HG02885 (cell line): ENCODE measurements at regions not wholly inside any gene's neighbourhood (a gene's known extent, or its start where the extent isn't known, plus 50 kb on each side); places are given as distances from the start of the nearest gene placed in this dataset.
"Not testable (repeated sequence)": the region's sequence is repeated elsewhere in the genome, so short reads cannot be mapped to it uniquely, and the experiment has no call there.

Experiments used
- ATAC-seq: cut with Tn5 transposase; IDR thresholded peaks from one replicate; pipeline ENCODE4 v1.9.1; 2021; ENCODE audit warnings: mild to moderate bottlenecking; ENCODE audit not compliant: unreplicated experiment, poor library complexity

GRCh38 chr12:78269620-78270019 lies 438.9 kb downstream of the NAV3 start:
- ATAC-seq = no peak

- no peak for ATAC-seq
Measured at GRCh38 chr12:78271546-78271945, 440.9 kb downstream of the NAV3 start.

GRCh38 chr12:78275886-78276285 lies 445.2 kb downstream of the NAV3 start:
- no peak for ATAC-seq

GRCh38 chr12:78278706-78279190 lies 448.1 kb downstream of the NAV3 start:
- ATAC-seq = no peak

GRCh38 chr12:78279567-78279966 lies 448.9 kb downstream of the NAV3 start:
- no peak for ATAC-seq

GRCh38 chr12:78281102-78281501 lies 450.4 kb downstream of the NAV3 start:
- ATAC-seq = not testable (repeated sequence)

GRCh38 chr12:78284417-78284816 lies 453.7 kb downstream of the NAV3 start:
- no peak for ATAC-seq

- ATAC-seq = no peak
Measured at GRCh38 chr12:78290606-78291345, 460.1 kb downstream of the NAV3 start.

- ATAC-seq = no peak
Measured at GRCh38 chr12:78293059-78293686, 462.5 kb downstream of the NAV3 start.

- ATAC-seq = not testable (repeated sequence)
Measured at GRCh38 chr12:78301282-78301681, 470.6 kb downstream of the NAV3 start.

- ATAC-seq = no peak
Measured at GRCh38 chr12:78305808-78306207, 475.1 kb downstream of the NAV3 start.

- no peak for ATAC-seq
Measured at GRCh38 chr12:78306236-78306635, 475.5 kb downstream of the NAV3 start.

GRCh38 chr12:78308701-78309100 lies 478.0 kb downstream of the NAV3 start:
- no peak for ATAC-seq

- ATAC-seq = no peak
Measured at GRCh38 chr12:78315028-78315427, 484.3 kb downstream of the NAV3 start.

GRCh38 chr12:78316136-78316535 lies 485.4 kb downstream of the NAV3 start:
- ATAC-seq = no peak

GRCh38 chr12:78316631-78317468 lies 486.2 kb downstream of the NAV3 start:
- ATAC-seq = no peak

- no peak for ATAC-seq
Measured at GRCh38 chr12:78321696-78322095, 491.0 kb downstream of the NAV3 start.

GRCh38 chr12:78323226-78323625 lies 492.5 kb downstream of the NAV3 start:
- no peak for ATAC-seq

- ATAC-seq = no peak
Measured at GRCh38 chr12:78324234-78324633, 493.5 kb downstream of the NAV3 start.

- peak; percentile 65 for ATAC-seq
Measured at GRCh38 chr12:78328524-78328923, 497.8 kb downstream of the NAV3 start.

GRCh38 chr12:78330131-78330530 lies 499.4 kb downstream of the NAV3 start:
- ATAC-seq = no peak
